ENCODE measurements at regions not wholly inside any gene's neighbourhood (a gene's known extent, or its start where the extent isn't known, plus 50 kb on each side); places are given as distances from the start of the nearest gene placed in this dataset.

- H3K23ac ChIP-seq (ENCODE audit: low read length), result no peak overlapping the region
- no peaks in the 10 kb centered on the region for H3K9me3 ChIP-seq (ENCODE audit: insufficient read depth, low read depth, low read length)
- H2BK5ac ChIP-seq (ENCODE audit: low read depth, low read length, poor library complexity), result no peak overlapping the region
- no peak overlapping the region for H3K9ac ChIP-seq (ENCODE audit: low read length)
- H3K4ac ChIP-seq (ENCODE audit: low read depth, low read length), result no peak overlapping the region
- no peak overlapping the region for H4K12ac ChIP-seq (ENCODE audit: low read depth, low read length)
- H3K4me2 ChIP-seq (ENCODE audit: low read length), result no peak overlapping the region
- H3K79me2 ChIP-seq (ENCODE audit: control insufficient read depth, insufficient read depth, low read length, poor library complexity), result no peaks in the 10 kb centered on the region
- H2AK5ac ChIP-seq (ENCODE audit: low read length), result no peak overlapping the region
- no peak overlapping the region for H4K91ac ChIP-seq (ENCODE audit: low read depth, low read length)
- H2BK12ac ChIP-seq (ENCODE audit: low read length), result no peak overlapping the region
- WGBS (ENCODE audit: extremely low coverage, insufficient coverage, insufficient read length), result no CpG with 5 or more reads among the region's 4 CpGs
- H2AFZ ChIP-seq (ENCODE audit: insufficient read depth, low read length, poor library complexity), result no peak overlapping the region
- no peaks in the 10 kb centered on the region for H3K36me3 ChIP-seq (ENCODE audit: control insufficient read depth in 1 of 2, insufficient read depth in 2 of 2, low read length in 2 of 2)
- no peak overlapping the region for H3K4me3 ChIP-seq (ENCODE audit: low read depth, low read length)
- no peak overlapping the region for H2BK120ac ChIP-seq (ENCODE audit: insufficient read depth, low read length, poor library complexity)
- no peaks in the 10 kb centered on the region for H3K27me3 ChIP-seq (ENCODE audit: insufficient read depth, low read length)
- peak in 1 of 2 donors; percentile 8 for DNase-seq
- H3K4me1 ChIP-seq (ENCODE audit: control insufficient read depth in 1 of 2, insufficient read depth in 2 of 2, low read length in 2 of 2), result peaks cover 0 to 2% of the 10 kb centered on the region in 2 experiments
- H3K27ac ChIP-seq (ENCODE audit: low read depth, low read length), result no peak overlapping the region
- H4K8ac ChIP-seq (ENCODE audit: low read depth, low read length), result no peak overlapping the region
- no peak overlapping the region for H3K18ac ChIP-seq (ENCODE audit: low read length)
- no peak overlapping the region for H3K14ac ChIP-seq (ENCODE audit: low read length)
- H3K79me1 ChIP-seq (ENCODE audit: low read length), result no peaks in the 10 kb centered on the region
Measured at GRCh38 chr4:176548571-176548970, 228.8 kb downstream of the SPCS3 start.

GRCh38 chr4:176549161-176549865 is 229.5 kb downstream of the SPCS3 start:
- Histone ChIP-seq H3K4ac (ENCODE audit: low read depth, low read length) (no peak overlapping the region), H2AFZ (ENCODE audit: insufficient read depth, low read length, poor library complexity) (no peak overlapping the region), H2AK5ac (ENCODE audit: low read length) (no peak overlapping the region), H3K4me3 (ENCODE audit: low read depth, low read length) (no peak overlapping the region), H3K27me3 (ENCODE audit: insufficient read depth, low read length) (no peaks in the 10 kb centered on the region), H4K12ac (ENCODE audit: low read depth, low read length) (no peak overlapping the region), H2BK5ac (ENCODE audit: low read depth, low read length, poor library complexity) (no peak overlapping the region), H4K8ac (ENCODE audit: low read depth, low read length) (no peak overlapping the region), H3K14ac (ENCODE audit: low read length) (no peak overlapping the region), H3K4me2 (ENCODE audit: low read length) (no peak overlapping the region), H4K91ac (ENCODE audit: low read depth, low read length) (no peak overlapping the region), H3K23ac (ENCODE audit: low read length) (no peak overlapping the region), H3K9me3 (ENCODE audit: insufficient read depth, low read depth, low read length) (no peaks in the 10 kb centered on the region), H3K9ac (ENCODE audit: low read length) (no peak overlapping the region), H2BK12ac (ENCODE audit: low read length) (no peak overlapping the region), H3K18ac (ENCODE audit: low read length) (no peak overlapping the region), H3K36me3 (ENCODE audit: control insufficient read depth in 1 of 2, insufficient read depth in 2 of 2, low read length in 2 of 2) (no peaks in the 10 kb centered on the region), H3K4me1 (ENCODE audit: control insufficient read depth in 1 of 2, insufficient read depth in 2 of 2, low read length in 2 of 2) (peaks cover 0 to 2% of the 10 kb centered on the region in 2 experiments), H3K79me2 (ENCODE audit: control insufficient read depth, insufficient read depth, low read length, poor library complexity) (no peaks in the 10 kb centered on the region), H2BK120ac (ENCODE audit: insufficient read depth, low read length, poor library complexity) (no peak overlapping the region), H3K27ac (ENCODE audit: low read depth, low read length) (no peak overlapping the region), H3K79me1 (ENCODE audit: low read length) (no peaks in the 10 kb centered on the region)
- WGBS (ENCODE audit: extremely low coverage, insufficient coverage, insufficient read length), result no CpG with 5 or more reads among the region's 4 CpGs
- DNase-seq, result no peak

- Histone ChIP-seq H3K36me3 (ENCODE audit: control insufficient read depth in 1 of 2, insufficient read depth in 2 of 2, low read length in 2 of 2) (no peaks in the 10 kb centered on the region), H3K14ac (ENCODE audit: low read length) (no peak overlapping the region), H3K4me3 (ENCODE audit: low read depth, low read length) (no peak overlapping the region), H4K12ac (ENCODE audit: low read depth, low read length) (no peak overlapping the region), H2AFZ (ENCODE audit: insufficient read depth, low read length, poor library complexity) (no peak overlapping the region), H3K23ac (ENCODE audit: low read length) (no peak overlapping the region), H3K79me1 (ENCODE audit: low read length) (no peaks in the 10 kb centered on the region), H3K9me3 (ENCODE audit: insufficient read depth, low read depth, low read length) (no peaks in the 10 kb centered on the region), H3K18ac (ENCODE audit: low read length) (no peak overlapping the region), H2AK5ac (ENCODE audit: low read length) (no peak overlapping the region), H2BK120ac (ENCODE audit: insufficient read depth, low read length, poor library complexity) (no peak overlapping the region), H3K27me3 (ENCODE audit: insufficient read depth, low read length) (no peaks in the 10 kb centered on the region), H2BK5ac (ENCODE audit: low read depth, low read length, poor library complexity) (no peak overlapping the region), H3K4me2 (ENCODE audit: low read length) (no peak overlapping the region), H4K91ac (ENCODE audit: low read depth, low read length) (no peak overlapping the region), H3K27ac (ENCODE audit: low read depth, low read length) (no peak overlapping the region), H3K4me1 (ENCODE audit: control insufficient read depth in 1 of 2, insufficient read depth in 2 of 2, low read length in 2 of 2) (no peaks in the 10 kb centered on the region), H3K4ac (ENCODE audit: low read depth, low read length) (no peak overlapping the region), H3K79me2 (ENCODE audit: control insufficient read depth, insufficient read depth, low read length, poor library complexity) (no peaks in the 10 kb centered on the region), H2BK12ac (ENCODE audit: low read length) (no peak overlapping the region), H3K9ac (ENCODE audit: low read length) (no peak overlapping the region), H4K8ac (ENCODE audit: low read depth, low read length) (no peak overlapping the region)
- no CpG with 5 or more reads among the region's 5 CpGs for WGBS (ENCODE audit: extremely low coverage, insufficient coverage, insufficient read length)
- no peak for DNase-seq
Measured at GRCh38 chr4:176558661-176559060, 234.1 kb downstream of the VEGFC start.

- no peaks in the 10 kb centered on the region for H3K4me1 ChIP-seq (ENCODE audit: control insufficient read depth in 1 of 2, insufficient read depth in 2 of 2, low read length in 2 of 2)
- no peak overlapping the region for H2AK5ac ChIP-seq (ENCODE audit: low read length)
- H3K27me3 ChIP-seq (ENCODE audit: insufficient read depth, low read length), result no peaks in the 10 kb centered on the region
- H3K4me2 ChIP-seq (ENCODE audit: low read length), result no peak overlapping the region
- no peak overlapping the region for H3K4ac ChIP-seq (ENCODE audit: low read depth, low read length)
- H3K79me1 ChIP-seq (ENCODE audit: low read length), result no peaks in the 10 kb centered on the region
- H3K4me3 ChIP-seq (ENCODE audit: low read depth, low read length), result no peak overlapping the region
- H3K14ac ChIP-seq (ENCODE audit: low read length), result no peak overlapping the region
- no peak overlapping the region for H2BK120ac ChIP-seq (ENCODE audit: insufficient read depth, low read length, poor library complexity)
- H4K91ac ChIP-seq (ENCODE audit: low read depth, low read length), result no peak overlapping the region
- no peak overlapping the region for H3K27ac ChIP-seq (ENCODE audit: low read depth, low read length)
- H3K23ac ChIP-seq (ENCODE audit: low read length), result no peak overlapping the region
- no CpG with 5 or more reads among the region's 4 CpGs for WGBS (ENCODE audit: extremely low coverage, insufficient coverage, insufficient read length)
- DNase-seq, result no peak
- H4K12ac ChIP-seq (ENCODE audit: low read depth, low read length), result no peak overlapping the region
- H2BK12ac ChIP-seq (ENCODE audit: low read length), result no peak overlapping the region
- no peak overlapping the region for H2BK5ac ChIP-seq (ENCODE audit: low read depth, low read length, poor library complexity)
- H3K9ac ChIP-seq (ENCODE audit: low read length), result no peak overlapping the region
- H2AFZ ChIP-seq (ENCODE audit: insufficient read depth, low read length, poor library complexity), result no peak overlapping the region
- H3K18ac ChIP-seq (ENCODE audit: low read length), result no peak overlapping the region
- H3K9me3 ChIP-seq (ENCODE audit: insufficient read depth, low read depth, low read length), result no peaks in the 10 kb centered on the region
- H4K8ac ChIP-seq (ENCODE audit: low read depth, low read length), result no peak overlapping the region
- H3K79me2 ChIP-seq (ENCODE audit: control insufficient read depth, insufficient read depth, low read length, poor library complexity), result no peaks in the 10 kb centered on the region
- no peaks in the 10 kb centered on the region for H3K36me3 ChIP-seq (ENCODE audit: control insufficient read depth in 1 of 2, insufficient read depth in 2 of 2, low read length in 2 of 2)
Measured at GRCh38 chr4:176561368-176561767, 231.4 kb downstream of the VEGFC start.
